Mesenteric fat pad (tissue), 1 donor: ENCODE measurements at regions not wholly inside any gene's neighbourhood (a gene's known extent, or its start where the extent isn't known, plus 50 kb on each side); places are given as distances from the start of the nearest gene placed in this dataset.

Experiments
- DNase-seq: peaks from one replicate; pipeline ENCODE4 v3.0.0-alpha.2; 2020; ENCODE audit warnings: low spot score
- donor health status: DM: yes; HTN: yes; CAD: no.

GRCh38 chr11:55172734-55173415, 89.1 kb upstream of the TRIM48 start:
- DNase-seq = peak; percentile 47
